NOMO-1 treated with dmso at 0.1 percent for 144 hours (cell line): ENCODE measurements at regions not wholly inside any gene's neighbourhood (a gene's known extent, or its start where the extent isn't known, plus 50 kb on each side); places are given as distances from the start of the nearest gene placed in this dataset.

ENCODE experiments used
- DNase-seq: peaks from one replicate; lab custom pipeline; 2025; ENCODE audit not compliant: unreplicated experiment; lab: John Stamatoyannopoulos, UW

DNA sequence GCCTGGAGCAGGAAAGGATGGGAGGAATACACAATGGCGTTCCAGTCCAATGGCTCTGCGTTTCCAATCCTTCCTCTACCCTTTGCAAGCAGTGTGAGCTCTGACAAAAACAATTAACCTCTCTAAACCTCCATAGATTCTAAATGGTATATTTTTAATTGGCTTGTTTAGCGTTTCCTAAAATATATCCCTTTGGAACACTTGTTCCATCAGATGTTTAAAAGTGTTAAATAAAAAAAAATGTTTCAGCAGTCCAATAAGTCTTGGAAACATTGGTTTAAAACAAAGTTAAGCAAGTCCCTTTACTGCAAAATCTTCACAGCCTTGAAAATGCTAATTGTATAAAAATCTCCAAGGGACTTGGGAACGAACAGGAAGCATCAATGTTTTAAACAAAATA is 432.3 kb upstream of the ARRDC4 start:
- no peak for DNase-seq

GRCh38 chr15:97545799-97546198 is 414.7 kb upstream of the ARRDC4 start:
- DNase-seq: peak; percentile 50

DNA sequence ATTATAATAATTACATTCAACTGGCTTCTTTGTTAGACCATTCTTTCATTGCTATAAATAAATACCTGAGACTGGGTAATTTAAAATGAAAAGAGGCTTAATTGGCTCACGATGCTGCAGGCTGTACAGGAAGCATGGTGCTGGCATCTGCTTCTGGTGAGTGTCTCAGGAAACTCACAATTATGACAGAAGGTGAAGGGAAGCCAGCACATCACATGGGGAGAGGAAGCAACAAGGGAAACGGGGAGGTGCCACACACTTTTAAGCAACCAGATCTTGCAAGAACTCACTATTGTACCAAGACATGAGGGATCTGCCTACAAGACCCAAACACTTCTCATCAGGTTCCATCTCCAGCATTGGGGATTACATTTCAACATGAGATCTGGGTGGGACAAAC is 413.1 kb upstream of the ARRDC4 start:
- no peak for DNase-seq

- peak; percentile 64 for DNase-seq
Observed at GRCh38 chr15:97561529-97561928, 399.0 kb upstream of the ARRDC4 start.

DNA sequence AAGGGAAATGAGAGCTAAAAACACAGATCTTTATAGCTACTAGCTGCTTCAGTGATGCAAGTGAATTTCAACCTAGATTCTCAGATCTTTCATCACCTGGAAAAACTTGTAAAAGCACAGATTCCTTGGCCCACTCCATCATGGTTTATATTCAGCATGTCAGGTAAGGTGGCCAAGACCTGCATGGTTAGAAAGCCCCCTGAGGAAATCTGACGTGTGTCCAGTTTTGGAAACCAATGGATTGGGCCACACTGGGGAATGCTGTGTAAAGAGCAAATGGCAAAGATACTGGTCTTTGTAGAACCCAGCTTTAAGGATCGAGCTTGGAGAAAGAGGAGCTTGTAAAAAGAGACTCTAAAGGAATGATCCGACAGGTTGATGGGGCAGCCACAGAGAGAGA is 397.0 kb upstream of the ARRDC4 start:
- DNase-seq: no peak

GRCh38 chr15:97566961-97567360 is 393.5 kb upstream of the ARRDC4 start:
- no peak for DNase-seq

GRCh38 chr15:97567411-97567810 is 393.1 kb upstream of the ARRDC4 start:
- no peak for DNase-seq

DNA sequence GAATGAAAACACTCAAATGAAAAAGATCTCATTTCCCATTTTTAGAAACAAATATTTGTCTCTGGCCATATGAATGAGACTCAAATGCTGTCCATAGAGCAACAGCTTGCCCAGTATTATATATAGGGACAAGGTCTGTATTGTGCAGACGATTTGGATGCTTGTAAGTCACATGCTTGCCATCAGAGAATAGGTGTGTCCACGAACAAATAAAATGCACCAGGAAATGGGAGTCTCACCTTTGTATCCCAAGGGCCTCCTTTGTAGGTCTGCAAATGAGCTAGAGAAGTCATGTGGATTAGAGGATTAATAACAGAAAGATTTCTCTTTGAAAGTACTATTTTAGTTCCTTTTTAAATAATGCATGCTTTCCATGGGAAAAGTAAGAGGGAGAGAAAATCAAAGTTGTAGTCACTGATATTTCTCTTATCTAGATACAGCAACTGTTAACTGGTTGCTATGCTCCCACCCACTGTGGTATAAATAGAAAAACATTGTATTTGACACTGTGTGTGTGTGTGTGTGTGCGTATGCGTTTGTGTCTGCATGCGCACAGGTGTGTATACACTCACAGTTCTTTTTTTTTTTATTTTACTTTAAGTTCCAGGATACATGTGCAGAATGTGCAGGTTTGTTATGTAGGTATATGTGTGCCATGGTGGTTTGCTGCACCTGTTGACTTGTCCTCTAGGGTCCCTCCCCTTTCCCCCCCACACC is 383.4 kb upstream of the ARRDC4 start:
- DNase-seq: no peak

DNA sequence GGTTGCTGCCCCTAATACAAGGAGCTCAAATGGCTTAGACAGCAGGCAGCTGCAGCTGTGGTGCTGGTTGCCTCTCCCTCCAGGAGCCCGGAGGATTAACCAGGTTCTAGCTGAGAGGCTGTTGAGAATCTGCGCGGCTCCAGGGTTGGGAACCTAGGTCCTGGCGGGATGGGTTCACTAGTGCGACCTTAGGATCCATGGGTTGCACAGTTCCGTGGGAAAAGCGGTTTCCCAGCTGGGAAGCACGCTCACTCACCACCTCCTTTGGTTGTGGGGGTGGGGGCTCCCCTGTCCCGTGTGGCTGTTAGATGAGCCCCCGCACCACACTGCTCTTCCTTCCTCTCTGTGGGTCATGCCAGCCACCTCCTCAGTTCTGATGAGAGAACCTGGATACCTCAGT is 375.1 kb upstream of the ARRDC4 start:
- no peak for DNase-seq

DNA sequence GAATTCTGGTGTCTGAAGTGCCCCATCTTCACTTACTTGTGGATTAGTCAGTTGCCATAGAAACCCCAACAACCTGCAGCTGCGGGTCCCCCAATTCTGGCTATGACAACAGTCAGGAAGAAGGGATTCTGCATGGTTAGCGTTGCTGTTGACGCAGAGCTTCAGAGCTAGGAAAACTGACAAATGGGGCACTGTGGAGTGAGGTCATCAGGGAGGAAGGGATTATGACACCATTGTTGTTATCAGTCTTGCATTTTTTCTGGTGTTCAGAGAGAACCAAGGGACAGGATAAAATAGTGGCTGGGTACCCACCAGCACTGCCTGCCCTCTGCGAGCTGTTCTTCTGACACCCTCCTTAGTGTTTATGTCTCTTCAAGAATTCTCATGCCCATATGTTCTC is 367.7 kb upstream of the ARRDC4 start:
- no peak for DNase-seq

- DNase-seq: no peak
Observed at GRCh38 chr15:97597801-97598200, 362.7 kb upstream of the ARRDC4 start.

DNA sequence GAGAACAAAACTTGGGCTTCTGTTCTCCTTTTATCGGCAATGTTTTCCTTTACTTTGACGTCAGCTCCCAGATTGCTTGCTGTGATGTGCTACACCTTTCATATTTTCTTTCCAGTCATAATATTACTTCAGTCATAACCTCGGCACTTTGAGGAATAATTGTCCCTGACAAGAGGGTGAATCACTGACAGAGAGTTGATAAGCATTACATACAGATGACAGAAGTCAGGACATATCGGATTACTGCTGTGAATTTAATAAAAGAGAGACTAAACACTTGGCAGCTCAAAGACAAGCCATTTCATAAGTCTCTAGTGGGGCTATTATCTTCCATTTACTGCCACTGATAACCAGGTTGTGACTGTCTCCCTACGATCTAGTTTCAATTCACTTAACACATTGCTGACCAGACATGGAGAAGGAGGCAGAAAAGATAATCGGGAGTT is 362.1 kb upstream of the ARRDC4 start:
- no peak for DNase-seq

DNA sequence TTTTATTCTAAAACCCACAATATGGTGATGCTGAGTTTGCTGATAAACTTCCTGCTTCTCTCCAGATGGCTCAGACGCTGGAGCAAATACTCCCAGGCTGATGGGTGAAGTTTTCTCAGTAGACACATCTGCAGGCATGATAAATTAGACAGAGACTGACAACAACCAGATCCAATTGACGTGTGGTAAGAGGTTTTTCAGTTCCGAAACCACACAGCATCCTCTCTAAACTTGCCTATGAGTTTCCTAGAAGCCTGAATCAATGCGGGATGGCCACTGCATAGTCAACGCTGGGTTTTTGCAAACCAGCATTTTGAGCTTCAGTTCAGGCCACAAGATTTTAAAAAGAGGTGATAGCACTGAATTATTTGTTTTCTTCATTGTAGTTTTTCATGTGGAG is 360.3 kb upstream of the ARRDC4 start:
- no peak for DNase-seq

DNA sequence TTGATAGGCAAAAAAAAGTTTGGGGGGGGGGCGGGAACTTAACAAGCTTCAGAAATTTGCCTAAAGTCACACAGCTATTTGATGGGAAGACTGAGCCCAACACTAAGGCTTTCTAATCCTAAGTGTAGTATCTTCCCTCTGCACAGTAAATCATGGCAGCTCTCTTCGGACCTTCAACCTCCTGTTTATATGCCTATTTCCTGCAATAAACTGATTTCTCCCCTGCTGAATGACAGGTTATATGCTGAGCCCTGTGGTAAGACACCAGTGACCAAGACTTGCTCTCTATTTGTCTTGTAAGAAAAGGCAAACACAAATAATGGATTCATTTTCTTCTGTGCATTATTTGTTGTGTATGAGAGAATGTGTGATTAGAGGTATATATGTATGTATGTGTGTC is 355.8 kb upstream of the ARRDC4 start:
- DNase-seq: no peak

- DNase-seq: no peak
Observed at GRCh38 chr15:97615114-97615513, 345.4 kb upstream of the ARRDC4 start.

GRCh38 chr15:97623091-97623661 is 337.3 kb upstream of the ARRDC4 start:
- no peak for DNase-seq

DNA sequence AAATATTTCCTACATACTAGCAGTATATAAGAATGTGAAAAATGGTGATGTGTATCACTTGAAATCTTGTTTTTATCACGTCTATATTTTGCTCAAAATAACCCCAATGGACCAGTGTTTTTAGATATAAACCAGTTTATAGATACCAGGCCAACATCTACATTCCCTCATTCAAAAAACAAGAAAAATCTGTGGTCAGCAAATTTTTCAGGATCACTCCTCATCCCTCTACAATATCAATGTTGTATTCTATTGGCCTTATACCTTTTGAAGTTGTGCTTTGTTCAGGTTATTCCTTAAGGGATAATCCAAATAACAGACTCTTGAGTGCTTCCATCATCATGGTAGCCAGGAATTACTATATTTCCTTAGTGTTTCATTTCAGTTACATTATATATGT is 332.9 kb upstream of the ARRDC4 start:
- no peak for DNase-seq

- no peak for DNase-seq
Observed at GRCh38 chr15:97645758-97646157, 314.7 kb upstream of the ARRDC4 start.

- DNase-seq: no peak
Observed at GRCh38 chr15:97648728-97649127, 311.8 kb upstream of the ARRDC4 start.

- no peak for DNase-seq
Observed at GRCh38 chr15:97652041-97652440, 308.5 kb upstream of the ARRDC4 start.

GRCh38 chr15:97652700-97653167 is 307.8 kb upstream of the ARRDC4 start:
- no peak for DNase-seq

- DNase-seq: no peak
Observed at GRCh38 chr15:97653896-97654295, 306.6 kb upstream of the ARRDC4 start.
